Astrocyte (in vitro differentiated cells and primary cell): ENCODE measurements at regions not wholly inside any gene's neighbourhood (a gene's known extent, or its start where the extent isn't known, plus 50 kb on each side); places are given as distances from the start of the nearest gene placed in this dataset.

Experiments
- CTCF ChIP-seq: IDR thresholded peaks from 2 replicates; pipeline ENCODE4 v1.5.1; 2011; ENCODE audit warnings: low read depth, mild to moderate bottlenecking, inconsistent platforms, low read length, moderate library complexity; ENCODE audit not compliant: insufficient read depth
- EZH2 ChIP-seq: IDR thresholded peaks from 2 replicates; pipeline ENCODE4 v1.6.1; 2012; ENCODE audit warnings: mild to moderate bottlenecking, low read length, inconsistent platforms; ENCODE audit not compliant: insufficient read depth

- TF ChIP-seq CTCF (no peak), EZH2 (no peak)
Observed at GRCh38 chr2:128702616-128703015, 383.9 kb upstream of the HS6ST1 start.
